SK-N-SH (cell line): ENCODE measurements at regions not wholly inside any gene's neighbourhood (a gene's known extent, or its start where the extent isn't known, plus 50 kb on each side); places are given as distances from the start of the nearest gene placed in this dataset.

ENCODE experiments used
- CTCF ChIA-PET: fragments of 300-600, 350-600 bp; formaldehyde crosslinking; extraction: SDS; loops from one replicate; lab custom pipeline; 2021; lab: Yijun Ruan, JAX
- POLR2A ChIA-PET: fragments of 350-600 bp; sonication (Branson Sonifier 250); formaldehyde crosslinking; extraction: SDS; loops from one replicate; lab custom pipeline; 2020; ENCODE audit warnings: antibody characterized with exemption, inconsistent platforms; lab: Yijun Ruan, JAX
- DNase-seq: peaks from one replicate; pipeline ENCODE4 v3.0.0; 2012
- H2AFZ ChIP-seq: fragments of 200-600 bp; sonication (generic); 2 replicates; pipeline ENCODE4 v1.8.1; 2016; ENCODE audit warnings: antibody characterized with exemption, mild to moderate bottlenecking, low read depth
- H3F3A ChIP-seq: fragments of 200-600 bp; sonication (generic); replicated peaks from 2 replicates; pipeline ENCODE3; 2016; ENCODE audit warnings: antibody characterized with exemption, mild to moderate bottlenecking; ENCODE audit not compliant: insufficient read depth
- H3K27ac ChIP-seq, 2 experiments: fragments of 200-500 bp in 1 of 2; fragments of 200-600 bp in 1 of 2; sonication (Bioruptor generic) in 1 of 2; sonication (generic), shearing (Covaris generic) in 1 of 2; 2 replicates each; pipeline versions ENCODE4 v1.5.1 to v1.6.1; 2014 to 2016; ENCODE audit warnings: low read depth in 2 of 2, inconsistent platforms in 1 of 2, low read length in 1 of 2, mild to moderate bottlenecking in 1 of 2, mixed read lengths in 1 of 2
- H3K27me3 ChIP-seq: fragments of 200-600 bp; sonication (generic), shearing (Covaris generic); 2 replicates; pipeline ENCODE4 v1.6.1; 2016; ENCODE audit warnings: mixed run types; ENCODE audit not compliant: insufficient read depth
- H3K36me3 ChIP-seq, 2 experiments: fragments of 200-500 bp in 1 of 2; fragments of 200-600 bp in 1 of 2; sonication (Bioruptor generic) in 1 of 2; sonication (generic) in 1 of 2; replicated peaks in 1 of 2; 2 replicates each; pipeline versions ENCODE3 to v1.5.1; 2014 to 2016; ENCODE audit warnings: low read length in 1 of 2, mild to moderate bottlenecking in 1 of 2; ENCODE audit not compliant: insufficient read depth in 2 of 2, control insufficient read depth in 1 of 2
- H3K4me1 ChIP-seq, 2 experiments: fragments of 200-500 bp in 1 of 2; fragments of 200-600 bp in 1 of 2; sonication (Bioruptor generic) in 1 of 2; sonication (generic), shearing (Covaris generic) in 1 of 2; 2 replicates each; pipeline versions ENCODE4 v1.5.1 to v1.6.1; 2014 to 2016; ENCODE audit warnings: low read depth in 1 of 2, low read length in 1 of 2, mixed run types in 1 of 2; ENCODE audit not compliant: insufficient read depth in 2 of 2, control insufficient read depth in 1 of 2
- H3K4me2 ChIP-seq: fragments of 200-600 bp; sonication (generic), shearing (Covaris generic); 2 replicates; pipeline ENCODE4 v1.6.1; 2017; ENCODE audit warnings: mixed run types
- H3K4me3 ChIP-seq, 2 experiments: fragments of 200-500 bp in 1 of 2; fragments of 200-600 bp in 1 of 2; sonication (Bioruptor generic) in 1 of 2; sonication (generic), shearing (Covaris generic) in 1 of 2; 2 replicates each; pipeline versions ENCODE4 v1.5.1 to v1.8.1; 2014 to 2016; ENCODE audit warnings: low read depth in 2 of 2, inconsistent platforms in 1 of 2, low read length in 1 of 2, mild to moderate bottlenecking in 1 of 2, mixed read lengths in 1 of 2, moderate library complexity in 1 of 2
- H3K79me2 ChIP-seq: fragments of 200-600 bp; sonication (generic); 2 replicates; pipeline ENCODE4 v1.8.1; 2017; ENCODE audit warnings: mild to moderate bottlenecking; ENCODE audit not compliant: insufficient read depth
- H3K9ac ChIP-seq: fragments of 200-600 bp; sonication (generic); 2 replicates; pipeline ENCODE4 v1.6.1; 2017; ENCODE audit warnings: mixed run types
- H3K9me2 ChIP-seq: fragments of 200-600 bp; sonication (generic); 2 replicates; pipeline ENCODE4 v1.6.1; 2017; ENCODE audit warnings: mixed run types
- H3K9me3 ChIP-seq: fragments of 200-600 bp; sonication (generic); 2 replicates; pipeline ENCODE4 v1.6.1; 2017; ENCODE audit warnings: mixed run types, mild to moderate bottlenecking, moderate library complexity
- H4K20me1 ChIP-seq: fragments of 200-600 bp; sonication (generic); 2 replicates; pipeline ENCODE4 v1.6.1; 2017; ENCODE audit warnings: mild to moderate bottlenecking, mixed run types; ENCODE audit not compliant: insufficient read depth
- CHD2 ChIP-seq: fragments of 150-350 bp; IDR thresholded peaks from 2 replicates; pipeline ENCODE4 v1.6.1; 2018; ENCODE audit warnings: low read length; ENCODE audit not compliant: partially characterized antibody
- ELF1 ChIP-seq: IDR thresholded peaks from 2 replicates; pipeline ENCODE4 v1.4.0; 2012
- GABPA ChIP-seq: IDR thresholded peaks from 2 replicates; pipeline ENCODE4 v1.4.0; 2012; ENCODE audit warnings: low read depth, mild to moderate bottlenecking
- IRF3 ChIP-seq: fragments of 150-350 bp; IDR thresholded peaks from 2 replicates; pipeline ENCODE4 v1.6.1; 2016; ENCODE audit warnings: mild to moderate bottlenecking, low read depth, low read length
- MEF2A ChIP-seq: IDR thresholded peaks from 2 replicates; pipeline ENCODE4 v1.4.0; 2012; ENCODE audit warnings: low read depth, borderline replicate concordance
- NRF1 ChIP-seq: IDR thresholded peaks from 2 replicates; pipeline ENCODE4 v1.6.1; 2012; ENCODE audit warnings: low read depth, mild to moderate bottlenecking, low read length
- POLR2AphosphoS5 ChIP-seq: IDR thresholded peaks from 2 replicates; pipeline ENCODE4 v1.6.1; 2012; ENCODE audit warnings: low read depth, low read length
- RCOR1 ChIP-seq: fragments of 150-350 bp; IDR thresholded peaks from 2 replicates; pipeline ENCODE4 v1.6.1; 2017; ENCODE audit warnings: antibody characterized with exemption, low read length
- REST ChIP-seq: IDR thresholded peaks from 2 replicates; pipeline ENCODE4 v1.6.1; 2012; ENCODE audit warnings: mild to moderate bottlenecking, low read depth, low read length, moderate library complexity
- RXRA ChIP-seq: IDR thresholded peaks from 2 replicates; pipeline ENCODE4 v1.4.0; 2012; ENCODE audit warnings: low read depth, mild to moderate bottlenecking, borderline replicate concordance
- SIN3A ChIP-seq: IDR thresholded peaks from 2 replicates; pipeline ENCODE4 v1.6.1; 2012; ENCODE audit warnings: low read depth, mild to moderate bottlenecking, low read length, moderate library complexity, borderline replicate concordance
- TAF1 ChIP-seq: IDR thresholded peaks from 2 replicates; pipeline ENCODE4 v1.6.1; 2012; ENCODE audit warnings: low read depth, mild to moderate bottlenecking, low read length, moderate library complexity, borderline replicate concordance
- USF1 ChIP-seq: IDR thresholded peaks from 2 replicates; pipeline ENCODE4 v1.4.0; 2012; ENCODE audit warnings: low read depth, borderline replicate concordance
- WGBS: methylation state at CpG from one replicate; pipeline ENCODE4 v1.1.6; 2017; ENCODE audit warnings: low lambda C conversion rate; 5-methylcytosine and 5-hydroxymethylcytosine counted together

- H3K4me2 ChIP-seq: no peak overlapping the region
- POLR2A ChIA-PET: no interaction called here
- no peaks in the 10 kb centered on the region for H3K36me3 ChIP-seq
- no peaks in the 10 kb centered on the region for H3K79me2 ChIP-seq
- no peaks in the 10 kb centered on the region for H3F3A ChIP-seq
- CTCF ChIA-PET: no interaction called here
- no peaks in the 10 kb centered on the region for H3K4me1 ChIP-seq
- no peak overlapping the region for H3K9ac ChIP-seq
- TF ChIP-seq CHD2: no peak
- no peak for TF ChIP-seq SIN3A
- no peak for TF ChIP-seq MEF2A
- no peak for TF ChIP-seq POLR2AphosphoS5
- TF ChIP-seq USF1: no peak
- TF ChIP-seq RCOR1: no peak
- no peak for TF ChIP-seq ELF1
- TF ChIP-seq NRF1: no peak
- no peak for TF ChIP-seq IRF3
- no peak for TF ChIP-seq RXRA
- no peak for TF ChIP-seq GABPA
- no peak for TF ChIP-seq TAF1
- no peak for TF ChIP-seq REST
- 53% methylated on average over 4 of the region's 4 CpGs for WGBS
- no peak for DNase-seq
- H3K27me3 ChIP-seq: no peaks in the 10 kb centered on the region
- no peaks in the 10 kb centered on the region for H3K9me2 ChIP-seq
- no peaks in the 10 kb centered on the region for H3K9me3 ChIP-seq
- no peak overlapping the region for H2AFZ ChIP-seq
- H3K27ac ChIP-seq: no peak overlapping the region
- H3K4me3 ChIP-seq: no peak overlapping the region
- H4K20me1 ChIP-seq: no peaks in the 10 kb centered on the region
Measured at GRCh38 chr12:24021164-24021502, 71.7 kb upstream of the SOX5 start.
